Colon (tissue), 2 donors: ENCODE measurements at regions not wholly inside any gene's neighbourhood (a gene's known extent, or its start where the extent isn't known, plus 50 kb on each side); places are given as distances from the start of the nearest gene placed in this dataset.

Source experiments
- FAIRE-seq: peaks from 2 replicates; lab custom pipeline; 2012; peaks lifted over from hg19 to GRCh38; lab: Jason Lieb, UNC
- donor health status: control.
- donor health status: control.

GRCh38 chr6:139591075-139591865, 216.8 kb upstream of the CITED2 start:
- FAIRE-seq = no peak

- FAIRE-seq = no peak
These were observed 215.8 kb upstream of the CITED2 start for GRCh38 chr6:139590206-139590605.

- FAIRE-seq = peak; percentile 94
These were observed 214.5 kb upstream of the CITED2 start for GRCh38 chr6:139588734-139589593.

- no peak for FAIRE-seq
These were observed 213.7 kb upstream of the CITED2 start for GRCh38 chr6:139588076-139588639.

- FAIRE-seq = no peak
These were observed 213.0 kb upstream of the CITED2 start for GRCh38 chr6:139587469-139587868.

- no peak for FAIRE-seq
These were observed 211.8 kb upstream of the CITED2 start for GRCh38 chr6:139586273-139586672.

GRCh38 chr6:139584599-139584998, 210.2 kb upstream of the CITED2 start:
- FAIRE-seq = no peak

- FAIRE-seq = no peak
These were observed 209.0 kb upstream of the CITED2 start for GRCh38 chr6:139583420-139583819.

GRCh38 chr6:139582956-139583355, 208.5 kb upstream of the CITED2 start:
- FAIRE-seq = no peak

GRCh38 chr6:139581485-139581865, 207.0 kb upstream of the CITED2 start:
- FAIRE-seq = no peak

GRCh38 chr6:139580592-139581484, 206.4 kb upstream of the CITED2 start:
- no peak for FAIRE-seq

GRCh38 chr6:139577763-139578604, 203.5 kb upstream of the CITED2 start:
- FAIRE-seq = no peak

GRCh38 chr6:139577124-139577762, 202.8 kb upstream of the CITED2 start:
- FAIRE-seq = no peak

- FAIRE-seq = no peak
These were observed 197.6 kb upstream of the CITED2 start for GRCh38 chr6:139572001-139572400.

- FAIRE-seq = no peak
These were observed 195.7 kb upstream of the CITED2 start for GRCh38 chr6:139570166-139570565.

- FAIRE-seq = no peak
These were observed 195.1 kb upstream of the CITED2 start for GRCh38 chr6:139569566-139569965.

GRCh38 chr6:139568956-139569538, 194.6 kb upstream of the CITED2 start:
- FAIRE-seq = no peak

GRCh38 chr6:139568151-139568955, 193.9 kb upstream of the CITED2 start:
- FAIRE-seq = no peak

- no peak for FAIRE-seq
These were observed 192.6 kb upstream of the CITED2 start for GRCh38 chr6:139567095-139567494.
